ENCODE measurements at regions not wholly inside any gene's neighbourhood (a gene's known extent, or its start where the extent isn't known, plus 50 kb on each side); places are given as distances from the start of the nearest gene placed in this dataset.

GRCh38 chr11:19294444-19294843 lies 53.7 kb upstream of the E2F8 start:
- intact Hi-C loops (cut with DNase I): no loop called here
- DNase-seq (ENCODE audit: low spot score): no peak

- intact Hi-C loops (cut with DNase I): no loop called here
- DNase-seq (ENCODE audit: low spot score): no peak
These were observed 50.3 kb upstream of the E2F8 start for GRCh38 chr11:19291064-19291463.

Small RNA genes in the stretch of these regions (microRNA-seq; reads per million reads assigned to microRNA genes)
- 0 reads per million in 2 donors for gene MIR4486 (ENCODE audit: borderline microRNAs expressed in 2 of 2)
